ENCODE measurements at regions not wholly inside any gene's neighbourhood (a gene's known extent, or its start where the extent isn't known, plus 50 kb on each side); places are given as distances from the start of the nearest gene placed in this dataset.
A peak's percentile ranks its signal among the peaks of the same experiment; 100 is the strongest.

- H3K36me3 ChIP-seq, result no peaks in the 10 kb centered on the region
- intact Hi-C loops (cut with DNase I), result no loop called here
- H3K27ac ChIP-seq, result no peak overlapping the region
- H3K4me3 ChIP-seq (replicated peaks in 1 of 3), result no peak overlapping the region
- H3K27me3 ChIP-seq, result no peaks in the 10 kb centered on the region
- H3K4me1 ChIP-seq, result no peaks in the 10 kb centered on the region
- DNase-seq, result no peak
- TF ChIP-seq CTCF (IDR thresholded peaks at IDR 0.05) (peak in 1 of 6 experiments; percentile 20), POLR2A (IDR thresholded peaks at IDR 0.05) (no peak)
- WGBS, 2 donors, result 36 to 43% methylated on average over 11 of the region's 11 CpGs
- no peaks in the 10 kb centered on the region for H3K9me3 ChIP-seq
These were observed 726.6 kb downstream of the TRAM1L1 start for GRCh38 chr4:116358633-116359222.

- TF ChIP-seq CTCF (IDR thresholded peaks at IDR 0.05) (no peak), POLR2A (IDR thresholded peaks at IDR 0.05) (no peak)
- no peaks in the 10 kb centered on the region for H3K36me3 ChIP-seq
- no peak for DNase-seq
- no peak overlapping the region for H3K27ac ChIP-seq
- H3K4me1 ChIP-seq, result no peaks in the 10 kb centered on the region
- intact Hi-C loops (cut with DNase I), result no loop called here
- H3K27me3 ChIP-seq, result no peaks in the 10 kb centered on the region
- WGBS, 2 donors, result 87% methylated on average over 4 of the region's 4 CpGs
- no peaks in the 10 kb centered on the region for H3K9me3 ChIP-seq
- H3K4me3 ChIP-seq (replicated peaks in 1 of 3), result no peak overlapping the region
These were observed 727.6 kb downstream of the TRAM1L1 start for GRCh38 chr4:116357758-116358157.

- no peak overlapping the region for H3K4me3 ChIP-seq (replicated peaks in 1 of 3)
- H3K27me3 ChIP-seq, result no peaks in the 10 kb centered on the region
- intact Hi-C loops (cut with DNase I), result no loop called here
- H3K27ac ChIP-seq, result no peak overlapping the region
- H3K9me3 ChIP-seq, result no peaks in the 10 kb centered on the region
- H3K36me3 ChIP-seq, result no peaks in the 10 kb centered on the region
- H3K4me1 ChIP-seq, result no peaks in the 10 kb centered on the region
- no peak for DNase-seq
- no peak for TF ChIP-seq CTCF (IDR thresholded peaks at IDR 0.05)
- 87 to 92% methylated on average over 1 of the region's 1 CpG for WGBS, 2 donors
These were observed 738.6 kb downstream of the TRAM1L1 start for GRCh38 chr4:116346750-116347149.

- H3K4me3 ChIP-seq (replicated peaks in 1 of 3), result no peak overlapping the region
- H3K27ac ChIP-seq, result no peak overlapping the region
- 70% methylated on average over 2 of the region's 2 CpGs for WGBS, 2 donors
- no peak for DNase-seq
- no peaks in the 10 kb centered on the region for H3K36me3 ChIP-seq
- no peaks in the 10 kb centered on the region for H3K27me3 ChIP-seq
- intact Hi-C loops (cut with DNase I), result no loop called here
- H3K9me3 ChIP-seq, result no peaks in the 10 kb centered on the region
- TF ChIP-seq POLR2A (IDR thresholded peaks at IDR 0.05), result no peak
- TF ChIP-seq CTCF (IDR thresholded peaks at IDR 0.05), result no peak
- H3K4me1 ChIP-seq, result no peaks in the 10 kb centered on the region
These were observed 741.6 kb downstream of the TRAM1L1 start for GRCh38 chr4:116343809-116344208.

GRCh38 chr4:116342143-116342542, 743.2 kb downstream of the TRAM1L1 start:
- H3K4me3 ChIP-seq (replicated peaks in 1 of 3), result no peak overlapping the region
- intact Hi-C loops (cut with DNase I), result no loop called here
- no peaks in the 10 kb centered on the region for H3K36me3 ChIP-seq
- WGBS, 2 donors, result 85 to 89% methylated on average over 2 of the region's 2 CpGs
- TF ChIP-seq CTCF (IDR thresholded peaks at IDR 0.05) (no peak), POLR2A (IDR thresholded peaks at IDR 0.05) (no peak)
- DNase-seq, result no peak
- H3K27me3 ChIP-seq, result no peaks in the 10 kb centered on the region
- H3K4me1 ChIP-seq, result no peaks in the 10 kb centered on the region
- no peak overlapping the region for H3K27ac ChIP-seq
- H3K9me3 ChIP-seq, result no peaks in the 10 kb centered on the region
